Endodermal cell (in vitro differentiated cells): ENCODE measurements at regions not wholly inside any gene's neighbourhood (a gene's known extent, or its start where the extent isn't known, plus 50 kb on each side); places are given as distances from the start of the nearest gene placed in this dataset.

ENCODE experiments used
- DNase-seq: peaks from one replicate; pipeline ENCODE4 v3.0.0-alpha.2; 2017
- H3K27ac ChIP-seq: 2 replicates; pipeline ENCODE4 v1.5.1; 2013; ENCODE audit warnings: mild to moderate bottlenecking, low read depth, low read length, moderate library complexity
- H3K27me3 ChIP-seq: 2 replicates; pipeline ENCODE4 v1.6.1; 2013; ENCODE audit warnings: mild to moderate bottlenecking, low read length, moderate library complexity; ENCODE audit not compliant: insufficient read depth, control insufficient read depth, poor library complexity, severe bottlenecking
- H3K36me3 ChIP-seq: 2 replicates; pipeline ENCODE4 v1.7.0; 2013; ENCODE audit warnings: mild to moderate bottlenecking, low read length, moderate library complexity; ENCODE audit not compliant: control insufficient read depth, insufficient read depth
- H3K4me1 ChIP-seq: one replicate; pipeline ENCODE4 v1.7.0; 2013; ENCODE audit warnings: low read length; ENCODE audit not compliant: control insufficient read depth, insufficient read depth
- H3K4me3 ChIP-seq: 2 replicates; pipeline ENCODE4 v1.5.1; 2013; ENCODE audit warnings: mild to moderate bottlenecking, low read length, moderate library complexity
- H3K9ac ChIP-seq: 2 replicates; pipeline ENCODE4 v1.6.1; 2013; ENCODE audit warnings: mild to moderate bottlenecking, low read length, moderate library complexity; ENCODE audit not compliant: poor library complexity, severe bottlenecking; ENCODE audit errors: extremely low read depth
- H3K9me3 ChIP-seq: 2 replicates; pipeline ENCODE4 v1.6.1; 2013; ENCODE audit warnings: mild to moderate bottlenecking, low read length, moderate library complexity; ENCODE audit not compliant: control insufficient read depth
- H3K27ac Mint-ChIP-seq: 2 replicates; pipeline ENCODE4 v1.8.0; 2020; ENCODE audit warnings: mixed read lengths
- H3K27me3 Mint-ChIP-seq: 2 replicates; pipeline ENCODE4 v1.8.0; 2021; ENCODE audit warnings: mild to moderate bottlenecking, mixed read lengths; ENCODE audit not compliant: insufficient read depth
- H3K36me3 Mint-ChIP-seq: 2 replicates; pipeline ENCODE4 v1.8.0; 2020; ENCODE audit warnings: low read depth, mixed read lengths
- H3K4me1 Mint-ChIP-seq: 2 replicates; pipeline ENCODE4 v1.8.0; 2020; ENCODE audit warnings: mixed read lengths
- H3K4me3 Mint-ChIP-seq: 2 replicates; pipeline ENCODE4 v1.8.0; 2020; ENCODE audit warnings: mild to moderate bottlenecking, moderate library complexity, mixed read lengths
- H3K9me3 Mint-ChIP-seq: 2 replicates; pipeline ENCODE4 v1.8.0; 2020; ENCODE audit warnings: mild to moderate bottlenecking, mixed read lengths
- WGBS, 2 experiments: methylation state at CpG; one replicate each; pipeline versions ENCODE4 v1.1.5 to v1.1.7; 2013; ENCODE audit warnings: missing lambda C conversion rate in 2 of 2, mixed read lengths in 1 of 2; ENCODE audit not compliant: insufficient coverage in 1 of 2, insufficient read length in 1 of 2; 5-methylcytosine and 5-hydroxymethylcytosine counted together
- TF ChIP-seq, protein P1 (sequence below): fragments of 200-600 bp; sonication (generic); conservative IDR thresholded peaks from 2 replicates; pipeline ENCODE4 v1.5.0; 2021; ENCODE audit warnings: antibody characterized with exemption, mild to moderate bottlenecking

DNA sequence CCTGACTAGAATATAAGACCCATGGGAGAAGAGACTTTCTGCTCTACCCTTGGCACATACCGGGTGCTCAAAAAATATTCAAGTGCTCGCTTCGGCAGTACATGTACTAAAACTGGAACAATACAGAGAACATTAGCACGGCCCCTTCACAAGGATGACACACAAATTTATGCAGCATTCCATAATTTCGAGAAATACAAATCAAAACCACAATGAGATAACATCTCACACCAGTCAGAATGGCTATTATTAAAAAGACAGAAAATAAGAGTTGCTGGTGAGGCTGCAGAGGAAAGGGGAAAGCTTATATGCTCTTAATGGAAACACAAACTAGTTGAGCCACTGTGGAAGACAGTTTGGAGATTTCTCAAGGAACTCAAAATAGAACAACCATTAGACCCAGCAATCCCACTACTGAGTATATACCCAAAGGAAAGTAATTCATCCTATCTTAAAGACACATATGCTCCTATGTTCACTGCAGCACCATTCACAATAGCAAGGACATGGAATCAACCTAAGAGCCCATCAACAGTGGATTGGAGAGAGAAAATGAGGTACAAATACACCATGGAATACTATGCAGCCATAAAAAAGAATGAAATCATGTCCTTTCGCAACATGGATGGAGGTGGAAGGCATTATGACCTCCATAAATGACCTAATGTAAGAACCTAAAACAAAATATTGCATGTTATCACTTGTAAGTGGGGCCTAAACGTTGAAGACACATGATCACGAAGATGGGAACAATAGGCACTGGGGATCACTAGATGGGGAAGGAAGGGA, 71.6 kb upstream of the CYP1B1 start:
- no peaks in the 10 kb centered on the region for H3K27me3 Mint-ChIP-seq
- TF ChIP-seq, protein P1, sequence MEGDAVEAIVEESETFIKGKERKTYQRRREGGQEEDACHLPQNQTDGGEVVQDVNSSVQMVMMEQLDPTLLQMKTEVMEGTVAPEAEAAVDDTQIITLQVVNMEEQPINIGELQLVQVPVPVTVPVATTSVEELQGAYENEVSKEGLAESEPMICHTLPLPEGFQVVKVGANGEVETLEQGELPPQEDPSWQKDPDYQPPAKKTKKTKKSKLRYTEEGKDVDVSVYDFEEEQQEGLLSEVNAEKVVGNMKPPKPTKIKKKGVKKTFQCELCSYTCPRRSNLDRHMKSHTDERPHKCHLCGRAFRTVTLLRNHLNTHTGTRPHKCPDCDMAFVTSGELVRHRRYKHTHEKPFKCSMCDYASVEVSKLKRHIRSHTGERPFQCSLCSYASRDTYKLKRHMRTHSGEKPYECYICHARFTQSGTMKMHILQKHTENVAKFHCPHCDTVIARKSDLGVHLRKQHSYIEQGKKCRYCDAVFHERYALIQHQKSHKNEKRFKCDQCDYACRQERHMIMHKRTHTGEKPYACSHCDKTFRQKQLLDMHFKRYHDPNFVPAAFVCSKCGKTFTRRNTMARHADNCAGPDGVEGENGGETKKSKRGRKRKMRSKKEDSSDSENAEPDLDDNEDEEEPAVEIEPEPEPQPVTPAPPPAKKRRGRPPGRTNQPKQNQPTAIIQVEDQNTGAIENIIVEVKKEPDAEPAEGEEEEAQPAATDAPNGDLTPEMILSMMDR: no peak
- Histone ChIP-seq H3K4me1 (no peaks in the 10 kb centered on the region), H3K4me3 (no peak overlapping the region), H3K27ac (no peak overlapping the region), H3K9ac (no peak overlapping the region), H3K36me3 (no peaks in the 10 kb centered on the region), H3K27me3 (no peaks in the 10 kb centered on the region), H3K9me3 (peaks cover 16% of the 10 kb centered on the region)
- WGBS, 2 experiments: 82 to 94% methylated on average over 7 to 8 of the region's 8 CpGs
- peaks cover 13% of the 10 kb centered on the region for H3K4me1 Mint-ChIP-seq
- no peak overlapping the region for H3K4me3 Mint-ChIP-seq
- peak overlapping the region; percentile 78 for H3K27ac Mint-ChIP-seq
- DNase-seq: no peak
- peaks cover 1% of the 10 kb centered on the region for H3K36me3 Mint-ChIP-seq
- H3K9me3 Mint-ChIP-seq: peaks cover 6% of the 10 kb centered on the region

- H3K36me3 ChIP-seq: no peaks in the 10 kb centered on the region
- H3K27ac Mint-ChIP-seq: peak overlapping the region; percentile 78
- H3K27me3 Mint-ChIP-seq: peaks cover 1% of the 10 kb centered on the region
- H3K9ac ChIP-seq: no peak overlapping the region
- H3K4me3 Mint-ChIP-seq: peak overlapping the region; percentile 6
- H3K9me3 ChIP-seq: peaks cover 19% of the 10 kb centered on the region
- H3K27me3 ChIP-seq: no peaks in the 10 kb centered on the region
- peaks cover 1% of the 10 kb centered on the region for H3K36me3 Mint-ChIP-seq
- 57 to 61% methylated on average over 3 of the region's 3 CpGs for WGBS, 2 experiments
- peaks cover 13% of the 10 kb centered on the region for H3K4me1 Mint-ChIP-seq
- TF ChIP-seq, protein P1: no peak
- no peaks in the 10 kb centered on the region for H3K4me1 ChIP-seq
- no peak overlapping the region for H3K27ac ChIP-seq
- peaks cover 11% of the 10 kb centered on the region for H3K9me3 Mint-ChIP-seq
- H3K4me3 ChIP-seq: no peak overlapping the region
- peak; percentile 92 for DNase-seq
Measured at GRCh38 chr2:38146907-38147307, 71.0 kb upstream of the CYP1B1 start.

DNA sequence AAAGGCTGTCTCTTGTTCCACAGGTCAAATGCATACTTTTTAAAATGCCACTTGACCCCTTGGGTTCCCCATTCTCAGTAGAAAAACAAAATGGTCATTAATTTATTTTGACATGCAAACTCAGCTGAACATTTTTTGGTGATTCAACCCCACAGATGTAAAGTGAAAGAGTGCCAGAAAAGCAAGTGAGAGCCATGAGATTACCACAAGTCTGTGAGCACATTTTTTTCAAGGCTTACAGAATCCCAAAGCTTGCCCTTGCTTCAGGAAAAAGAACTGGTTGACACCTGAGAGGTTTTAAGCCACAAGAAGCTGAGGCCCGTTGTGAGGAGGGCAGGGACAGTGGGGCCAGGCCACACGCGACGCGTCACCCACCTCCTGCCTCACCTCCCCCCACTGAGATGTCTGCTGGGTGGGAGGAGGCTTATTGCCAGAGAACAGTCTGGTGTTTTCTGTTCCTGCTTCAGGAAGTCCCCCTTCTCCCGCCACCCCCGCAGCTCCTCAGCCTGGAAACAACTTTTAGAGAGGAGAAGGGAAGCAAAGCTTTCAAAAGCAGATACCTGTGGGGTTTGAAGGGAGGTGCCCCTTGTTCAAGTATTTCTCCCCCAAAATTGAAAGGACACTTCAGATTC, 70.4 kb upstream of the CYP1B1 start:
- H3K4me1 ChIP-seq: no peaks in the 10 kb centered on the region
- Mint-ChIP-seq H3K27me3 (peaks cover 1% of the 10 kb centered on the region), H3K9me3 (peaks cover 13% of the 10 kb centered on the region), H3K4me3 (peak overlapping the region; percentile 6), H3K4me1 (peaks cover 13% of the 10 kb centered on the region), H3K27ac (peak overlapping the region; percentile 78), H3K36me3 (peaks cover 1% of the 10 kb centered on the region)
- DNase-seq: peak; percentile 83
- no peaks in the 10 kb centered on the region for H3K36me3 ChIP-seq
- 64 to 100% methylated on average over 2 to 7 of the region's 7 CpGs for WGBS, 2 experiments
- H3K27me3 ChIP-seq: no peaks in the 10 kb centered on the region
- no peak overlapping the region for H3K4me3 ChIP-seq
- no peak overlapping the region for H3K9ac ChIP-seq
- TF ChIP-seq, protein P1: no peak
- H3K9me3 ChIP-seq: peaks cover 19% of the 10 kb centered on the region
- H3K27ac ChIP-seq: no peak overlapping the region
